CD8-positive, alpha-beta memory T cell (primary cell): ENCODE measurements at regions not wholly inside any gene's neighbourhood (a gene's known extent, or its start where the extent isn't known, plus 50 kb on each side); places are given as distances from the start of the nearest gene placed in this dataset.
"Not testable (repeated sequence)": the region's sequence is repeated elsewhere in the genome, so short reads cannot be mapped to it uniquely, and the experiment has no call there.

Experiments used
- CTCF ChIA-PET: fragments of 350-600 bp; sonication (Branson Sonifier 250); formaldehyde crosslinking; loops from one replicate; lab custom pipeline; 2021; ENCODE audit warnings: antibody characterized with exemption; lab: Charles Lee
- POLR2A ChIA-PET: fragments of 350-600 bp; sonication (Branson Sonifier 250); formaldehyde crosslinking; loops from one replicate; lab custom pipeline; 2021; ENCODE audit warnings: antibody characterized with exemption; lab: Charles Lee
- DNase-seq, 5 donors: peaks; one replicate each; pipeline versions ENCODE4 v3.0.0 to v3.0.0-alpha.2; 2020 to 2022; ENCODE audit warnings: mixed read lengths in 1 of 5
- H3K27ac ChIP-seq: one replicate; pipeline ENCODE4 v1.7.0; 2013; ENCODE audit warnings: low read depth, mild to moderate bottlenecking, low read length, moderate library complexity
- H3K27me3 ChIP-seq: 2 replicates; pipeline ENCODE4 v1.7.0; 2013; ENCODE audit warnings: low read length, mild to moderate bottlenecking; ENCODE audit not compliant: insufficient read depth, poor library complexity, severe bottlenecking
- H3K36me3 ChIP-seq: 2 replicates; pipeline ENCODE4 v1.7.0; 2013; ENCODE audit warnings: mild to moderate bottlenecking, low read length, moderate library complexity; ENCODE audit not compliant: insufficient read depth
- H3K4me1 ChIP-seq: 2 replicates; pipeline ENCODE4 v1.7.0; 2013; ENCODE audit warnings: mild to moderate bottlenecking, low read length, moderate library complexity; ENCODE audit not compliant: insufficient read depth
- H3K4me3 ChIP-seq: 2 replicates; pipeline ENCODE4 v1.7.0; 2013; ENCODE audit warnings: mild to moderate bottlenecking, low read length
- H3K9me3 ChIP-seq: 2 replicates; pipeline ENCODE4 v1.7.0; 2013; ENCODE audit warnings: mild to moderate bottlenecking, low read length
- H3K27ac Mint-ChIP-seq, 8 donors: one replicate each; pipeline ENCODE4 v1.8.0; 2020 to 2021; ENCODE audit warnings: mixed read lengths in 8 of 8, mild to moderate bottlenecking in 6 of 8, inconsistent platforms in 3 of 8, moderate library complexity in 3 of 8
- H3K27me3 Mint-ChIP-seq, 2 donors: one replicate each; pipeline ENCODE4 v1.8.0; 2020 to 2021; ENCODE audit warnings: mixed read lengths in 2 of 2, mild to moderate bottlenecking in 1 of 2, moderate library complexity in 1 of 2
- H3K36me3 Mint-ChIP-seq, 3 donors: one replicate each; pipeline ENCODE4 v1.8.0; 2020 to 2021; ENCODE audit warnings: mixed read lengths in 3 of 3, inconsistent platforms in 1 of 3, mild to moderate bottlenecking in 1 of 3
- H3K4me1 Mint-ChIP-seq, 3 donors: one replicate each; pipeline ENCODE4 v1.8.0; 2020 to 2021; ENCODE audit warnings: mixed read lengths in 3 of 3, inconsistent platforms in 1 of 3, mild to moderate bottlenecking in 1 of 3
- H3K4me3 Mint-ChIP-seq, 7 donors: one replicate each; pipeline ENCODE4 v1.8.0; 2020 to 2021; ENCODE audit warnings: mixed read lengths in 7 of 7, mild to moderate bottlenecking in 6 of 7, moderate library complexity in 4 of 7, inconsistent platforms in 2 of 7
- H3K9me3 Mint-ChIP-seq, 5 donors: one replicate each; pipeline ENCODE4 v1.8.0; 2020 to 2022; ENCODE audit warnings: mixed read lengths in 5 of 5, mild to moderate bottlenecking in 3 of 5, moderate library complexity in 2 of 5, inconsistent platforms in 1 of 5

DNA sequence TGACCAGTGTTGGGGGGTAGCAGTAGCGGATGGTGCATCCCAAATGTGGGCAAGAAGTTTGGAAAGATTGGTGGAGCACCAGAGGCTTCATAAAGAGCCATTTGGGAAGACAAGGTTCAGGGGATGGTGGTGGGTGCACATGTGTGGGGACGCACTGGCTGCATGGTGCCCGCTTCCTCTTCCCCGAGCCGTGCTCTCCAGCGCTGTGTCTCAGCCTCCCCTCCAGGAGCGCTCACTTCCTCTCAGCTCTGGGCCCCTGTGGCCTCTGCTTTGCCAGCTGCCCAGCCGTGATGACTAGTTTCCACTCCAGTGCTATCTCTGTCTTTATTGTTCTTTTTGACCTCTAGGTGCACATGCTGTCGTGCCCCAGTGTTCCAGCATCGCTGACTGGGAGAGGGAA, 78.2 kb upstream of the CRYM start:
- POLR2A ChIA-PET, H3K9me3 ChIP-seq, H3K9me3 Mint-ChIP-seq, H3K4me3 Mint-ChIP-seq, H3K36me3 Mint-ChIP-seq, H3K4me1 ChIP-seq, H3K27ac ChIP-seq, H3K4me3 ChIP-seq, H3K27ac Mint-ChIP-seq, H3K27me3 ChIP-seq, DNase-seq, CTCF ChIA-PET, H3K36me3 ChIP-seq: not testable (repeated sequence)
- peaks cover 0 to 11% (median 4%) of the 10 kb centered on the region in 3 donors for H3K4me1 Mint-ChIP-seq
- H3K27me3 Mint-ChIP-seq: peaks cover 4 to 14% of the 10 kb centered on the region in 2 donors

DNA sequence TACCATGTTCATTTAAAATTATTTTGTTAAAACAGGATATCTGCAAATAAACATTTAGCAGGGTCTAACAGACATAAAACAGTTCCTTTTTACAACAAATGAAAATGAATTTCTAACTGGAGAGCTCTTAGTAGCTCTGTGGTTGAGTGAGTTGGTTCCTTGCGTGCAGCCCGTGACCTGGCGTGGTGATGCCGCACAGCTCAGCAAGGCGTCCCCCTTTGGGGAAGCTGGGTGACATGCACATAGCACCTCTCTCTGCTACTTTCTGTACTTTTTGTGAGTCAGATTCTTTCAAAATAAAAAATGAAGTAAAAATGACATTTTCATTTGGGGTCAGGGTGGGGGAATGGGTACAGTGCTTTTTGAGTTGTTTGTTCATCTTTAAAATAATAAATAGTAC, 73.3 kb upstream of the CRYM start:
- POLR2A ChIA-PET, H3K27me3 ChIP-seq, H3K9me3 ChIP-seq, CTCF ChIA-PET, H3K36me3 Mint-ChIP-seq, H3K4me3 ChIP-seq, H3K4me1 ChIP-seq, H3K4me1 Mint-ChIP-seq, H3K27ac ChIP-seq, DNase-seq, H3K9me3 Mint-ChIP-seq, H3K36me3 ChIP-seq, H3K4me3 Mint-ChIP-seq, H3K27ac Mint-ChIP-seq: not testable (repeated sequence)
- H3K27me3 Mint-ChIP-seq: peaks cover 1 to 10% of the 10 kb centered on the region in 2 donors

DNA sequence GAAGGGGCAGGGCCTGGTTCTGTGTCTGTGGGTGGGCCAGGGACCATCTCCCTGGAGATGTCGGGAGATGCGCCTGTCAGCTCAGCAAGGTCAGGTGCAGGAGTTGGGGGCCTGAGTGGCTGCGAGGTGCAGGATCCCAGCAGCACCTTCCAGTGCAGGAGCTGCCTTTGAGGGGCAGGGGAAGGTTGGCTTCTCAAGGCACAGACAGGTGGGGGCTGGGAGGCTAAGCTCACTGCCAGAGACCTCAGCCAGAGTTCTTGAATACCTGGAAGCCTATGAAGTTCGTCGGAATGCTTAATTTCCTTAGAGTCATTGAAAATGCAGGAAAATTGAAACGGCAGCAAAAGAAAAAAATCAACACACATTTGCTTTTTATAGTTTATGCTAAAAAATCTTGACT, 72.8 kb upstream of the CRYM start:
- H3K4me1 ChIP-seq, POLR2A ChIA-PET, H3K9me3 ChIP-seq, H3K27ac Mint-ChIP-seq, H3K4me3 ChIP-seq, H3K27me3 Mint-ChIP-seq, DNase-seq, CTCF ChIA-PET, H3K36me3 ChIP-seq, H3K27ac ChIP-seq, H3K4me3 Mint-ChIP-seq, H3K36me3 Mint-ChIP-seq, H3K27me3 ChIP-seq, H3K4me1 Mint-ChIP-seq, H3K9me3 Mint-ChIP-seq: not testable (repeated sequence)

DNA sequence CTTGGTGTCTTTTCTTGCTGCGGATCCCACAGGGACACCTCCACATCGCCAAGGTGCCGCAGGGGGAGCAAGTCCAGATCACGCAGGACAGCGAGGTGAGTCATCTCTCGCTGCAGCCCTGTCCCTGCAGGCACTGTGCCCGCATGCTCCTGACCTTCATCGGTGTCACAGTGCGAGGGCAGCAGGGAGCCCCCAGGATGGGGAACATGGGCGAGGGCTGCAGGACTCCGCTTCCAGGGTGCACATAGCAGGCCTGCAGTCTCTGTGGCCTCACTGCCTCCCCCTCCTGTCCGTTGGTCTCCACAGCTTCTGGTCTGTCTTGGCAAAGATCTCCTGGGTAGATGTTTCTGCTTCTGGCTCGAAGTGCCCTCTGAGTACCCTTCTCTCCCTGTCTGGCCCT, 71.2 kb upstream of the CRYM start:
- H3K36me3 Mint-ChIP-seq, H3K27me3 ChIP-seq, POLR2A ChIA-PET, H3K4me1 Mint-ChIP-seq, H3K27ac ChIP-seq, H3K27me3 Mint-ChIP-seq, H3K9me3 ChIP-seq, H3K27ac Mint-ChIP-seq, H3K36me3 ChIP-seq, H3K4me3 Mint-ChIP-seq, H3K4me1 ChIP-seq, H3K4me3 ChIP-seq, DNase-seq, H3K9me3 Mint-ChIP-seq, CTCF ChIA-PET: not testable (repeated sequence)

DNA sequence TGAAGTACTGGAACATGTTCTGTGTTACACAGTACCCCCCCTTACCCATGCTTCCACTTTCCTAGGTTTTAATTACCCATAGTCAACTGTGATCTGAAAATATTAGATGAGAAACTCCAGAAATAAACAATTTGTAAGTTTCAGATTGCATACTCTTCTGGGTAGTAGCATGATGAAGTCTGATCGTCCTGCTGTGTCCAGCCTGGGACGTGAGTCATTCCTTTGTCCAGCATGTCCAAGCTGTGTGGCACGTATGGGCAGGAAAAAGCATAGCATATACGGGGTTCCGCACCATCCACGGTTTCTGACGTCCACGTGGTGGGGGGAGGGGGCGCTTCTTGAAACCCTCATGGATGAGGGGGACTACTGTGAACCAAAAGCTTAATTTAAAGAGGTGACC, 70.7 kb upstream of the CRYM start:
- CTCF ChIA-PET, H3K27ac Mint-ChIP-seq, DNase-seq, H3K36me3 Mint-ChIP-seq, H3K4me3 ChIP-seq, H3K9me3 ChIP-seq, H3K4me3 Mint-ChIP-seq, H3K4me1 ChIP-seq, H3K27me3 Mint-ChIP-seq, H3K27me3 ChIP-seq, H3K27ac ChIP-seq, H3K4me1 Mint-ChIP-seq, H3K36me3 ChIP-seq, H3K9me3 Mint-ChIP-seq, POLR2A ChIA-PET: not testable (repeated sequence)

DNA sequence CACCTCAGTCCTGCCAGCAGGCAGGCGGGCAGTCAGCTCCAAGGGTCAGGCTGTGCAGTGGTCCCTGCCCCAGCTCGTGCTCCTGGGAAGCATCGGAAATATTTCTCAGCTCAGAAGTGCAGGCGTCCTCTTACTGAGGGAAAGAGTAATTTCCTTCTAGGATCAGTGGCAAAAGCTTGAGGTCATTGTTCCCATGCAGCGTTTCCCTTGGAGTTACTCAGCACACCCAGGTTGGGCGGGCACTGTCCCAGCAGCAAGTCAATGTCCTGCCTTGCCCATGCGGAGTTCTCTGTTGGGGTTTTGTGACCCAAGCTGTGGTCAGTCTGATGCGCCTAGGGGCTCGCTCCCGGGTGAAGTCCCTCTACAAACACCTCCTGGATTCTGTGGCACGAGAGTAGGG, 69.4 kb upstream of the CRYM start:
- H3K4me3 ChIP-seq, H3K36me3 ChIP-seq, DNase-seq, H3K27ac ChIP-seq, H3K4me3 Mint-ChIP-seq, H3K27ac Mint-ChIP-seq, CTCF ChIA-PET, POLR2A ChIA-PET, H3K9me3 ChIP-seq, H3K9me3 Mint-ChIP-seq, H3K27me3 ChIP-seq, H3K4me1 Mint-ChIP-seq, H3K36me3 Mint-ChIP-seq, H3K27me3 Mint-ChIP-seq, H3K4me1 ChIP-seq: not testable (repeated sequence)

DNA sequence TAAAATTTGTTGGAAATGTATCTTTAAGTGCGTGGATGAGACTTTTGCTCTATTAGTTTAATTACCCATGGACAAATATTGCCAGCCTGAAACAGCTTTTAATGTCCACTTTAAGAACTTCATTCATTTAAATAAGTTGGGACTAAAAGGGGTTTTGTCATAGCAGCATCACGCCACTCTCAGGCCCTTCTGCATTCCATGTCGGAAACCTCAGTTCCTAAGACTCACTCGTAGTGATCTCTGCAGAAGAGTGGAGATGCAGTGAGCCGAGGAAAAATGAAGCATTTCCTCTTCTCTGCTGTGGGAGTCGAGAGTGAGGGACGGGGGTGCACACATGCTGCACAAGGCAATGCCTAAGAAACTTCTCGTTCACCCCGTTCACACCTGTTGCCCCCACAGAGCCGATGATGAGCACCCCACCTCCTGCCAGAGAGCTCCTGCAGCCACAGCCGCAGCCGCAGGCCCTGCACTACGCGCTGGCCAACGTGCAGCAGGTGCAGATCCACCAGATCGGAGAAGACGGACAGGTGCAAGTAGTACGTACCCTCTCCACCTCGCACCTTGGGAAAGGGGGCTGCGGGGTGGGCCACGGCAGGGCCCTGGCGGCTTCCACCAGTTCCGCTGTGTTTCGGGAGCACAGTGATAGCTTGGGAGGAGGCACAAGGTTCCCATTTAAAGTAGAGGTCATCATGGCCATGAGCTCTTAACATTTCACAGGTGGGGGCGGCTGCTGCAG, 68.8 kb upstream of the CRYM start:
- CTCF ChIA-PET: not testable (repeated sequence)

DNA sequence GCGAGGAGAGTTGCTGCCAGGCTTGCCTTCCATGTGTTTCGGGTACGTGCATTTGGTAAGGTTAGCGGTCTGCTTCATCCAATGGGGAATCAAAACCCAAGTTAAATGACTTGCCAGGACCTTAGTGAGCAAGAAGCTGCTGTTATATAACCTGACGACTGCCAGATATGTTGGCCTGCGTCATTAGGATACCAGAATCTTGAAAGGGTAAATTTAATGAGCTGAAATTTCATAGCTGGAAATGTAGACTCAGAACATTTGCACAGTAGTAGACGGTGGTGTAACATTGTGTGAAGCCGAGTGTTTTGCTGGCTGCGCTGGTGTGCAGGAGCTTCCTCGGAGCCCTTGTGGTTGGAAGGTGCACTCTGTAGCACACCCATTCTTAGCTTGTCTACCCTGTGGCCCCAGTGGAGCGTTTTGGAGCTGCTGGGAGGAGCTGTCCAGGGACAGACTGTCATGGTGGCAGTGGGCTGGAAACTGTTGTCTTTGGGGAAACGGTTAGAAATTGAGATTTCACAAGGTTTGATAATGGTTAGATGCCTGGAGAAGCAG, 66.3 kb upstream of the CRYM start:
- H3K4me3 ChIP-seq, DNase-seq, H3K36me3 ChIP-seq, H3K4me1 ChIP-seq, H3K27ac ChIP-seq, H3K27ac Mint-ChIP-seq, H3K27me3 Mint-ChIP-seq, H3K9me3 Mint-ChIP-seq, CTCF ChIA-PET, H3K4me1 Mint-ChIP-seq, H3K27me3 ChIP-seq, POLR2A ChIA-PET, H3K36me3 Mint-ChIP-seq, H3K9me3 ChIP-seq, H3K4me3 Mint-ChIP-seq: not testable (repeated sequence)

More for the DNA sequence above, 68.8 kb upstream of the CRYM start:
- H3K27me3 Mint-ChIP-seq, H3K9me3 Mint-ChIP-seq, H3K36me3 ChIP-seq, H3K4me3 Mint-ChIP-seq, H3K36me3 Mint-ChIP-seq, H3K4me3 ChIP-seq, H3K4me1 Mint-ChIP-seq, H3K27ac Mint-ChIP-seq, H3K9me3 ChIP-seq, H3K27ac ChIP-seq, H3K27me3 ChIP-seq, POLR2A ChIA-PET, DNase-seq, H3K4me1 ChIP-seq: not testable (repeated sequence)

DNA sequence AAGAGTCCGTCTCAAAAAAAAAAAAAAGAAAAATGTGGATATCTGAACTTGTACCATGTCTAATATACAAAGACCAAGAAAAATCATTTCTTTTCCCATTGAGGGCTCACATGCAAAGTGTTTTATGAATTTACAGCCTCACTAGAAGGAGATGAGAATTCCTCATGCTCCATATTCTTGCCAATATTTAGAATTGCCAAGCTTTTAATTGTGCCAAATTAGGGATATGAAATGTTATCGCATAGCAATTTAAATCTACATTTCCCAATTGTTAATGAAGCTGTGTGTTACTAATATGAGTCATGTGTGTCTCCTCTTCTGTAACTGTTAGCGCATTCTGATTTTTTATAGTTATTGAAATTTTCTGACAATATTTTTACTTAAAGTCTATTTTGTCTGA, 63.0 kb upstream of the CRYM start:
- H3K4me3 Mint-ChIP-seq: no peak overlapping the region
- Histone ChIP-seq H3K9me3 (no peaks in the 10 kb centered on the region), H3K27me3 (no peaks in the 10 kb centered on the region), H3K4me3 (no peak overlapping the region), H3K27ac (no peak overlapping the region), H3K4me1 (no peaks in the 10 kb centered on the region), H3K36me3 (no peaks in the 10 kb centered on the region)
- DNase-seq: no peak
- H3K9me3 Mint-ChIP-seq: no peaks in the 10 kb centered on the region
- H3K27me3 Mint-ChIP-seq: peaks cover 6 to 33% of the 10 kb centered on the region in 2 donors
- H3K4me1 Mint-ChIP-seq: no peaks in the 10 kb centered on the region
- no peak overlapping the region for H3K27ac Mint-ChIP-seq
- no peaks in the 10 kb centered on the region for H3K36me3 Mint-ChIP-seq
- ChIA-PET POLR2A (no interaction called here), CTCF (no interaction called here)
